WI38 (cell line): ENCODE measurements at regions not wholly inside any gene's neighbourhood (a gene's known extent, or its start where the extent isn't known, plus 50 kb on each side); places are given as distances from the start of the nearest gene placed in this dataset.

Experiments used
- H3K4me3 ChIP-seq: 2 replicates; pipeline ENCODE4 v1.5.1; 2011; ENCODE audit warnings: low read depth, mild to moderate bottlenecking, control low read depth, low read length
- CTCF ChIP-seq: IDR thresholded peaks from 2 replicates; pipeline ENCODE4 v1.5.1; 2012; ENCODE audit warnings: low read depth, mild to moderate bottlenecking, control low read depth, low read length

DNA sequence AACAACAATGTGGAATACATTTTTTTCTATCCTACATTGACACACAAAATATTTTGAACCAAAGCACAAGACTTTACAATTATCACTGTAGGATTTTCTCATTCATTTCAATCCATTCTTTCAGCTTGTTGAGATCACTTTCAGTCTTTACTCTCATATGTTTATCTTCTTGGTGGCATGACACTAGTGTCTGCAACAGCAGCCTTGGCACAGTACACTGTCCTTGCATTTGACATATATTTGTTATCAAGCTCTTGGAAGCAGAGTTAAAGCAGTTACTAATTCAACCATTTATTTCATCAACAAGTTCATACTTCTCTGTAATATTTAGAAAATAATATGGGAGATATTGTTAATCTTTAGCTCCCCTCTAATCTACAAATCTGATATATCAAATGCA, 922.4 kb upstream of the ADGRL2 start:
- H3K4me3 ChIP-seq = no peak overlapping the region
- TF ChIP-seq CTCF = no peak

DNA sequence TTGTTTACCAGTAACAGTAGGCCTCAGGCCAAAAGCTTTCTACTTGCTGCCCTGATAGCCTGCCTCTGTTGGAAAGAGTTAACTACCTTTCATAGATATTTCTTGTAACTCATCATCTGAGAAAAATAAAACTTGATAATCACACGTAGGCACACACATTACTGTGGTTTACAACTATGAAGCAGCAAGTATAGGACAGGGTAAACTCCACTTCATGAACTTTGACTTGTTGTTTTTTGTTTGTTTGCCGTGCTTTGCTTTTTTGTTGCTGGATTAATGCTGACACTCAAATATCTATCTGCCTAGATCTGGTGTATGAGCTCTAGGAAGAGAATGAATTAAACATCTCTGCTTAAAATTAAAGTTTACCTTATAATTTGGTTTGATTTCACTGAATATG, 924.7 kb upstream of the ADGRL2 start:
- H3K4me3 ChIP-seq = no peak overlapping the region
- TF ChIP-seq CTCF = no peak

DNA sequence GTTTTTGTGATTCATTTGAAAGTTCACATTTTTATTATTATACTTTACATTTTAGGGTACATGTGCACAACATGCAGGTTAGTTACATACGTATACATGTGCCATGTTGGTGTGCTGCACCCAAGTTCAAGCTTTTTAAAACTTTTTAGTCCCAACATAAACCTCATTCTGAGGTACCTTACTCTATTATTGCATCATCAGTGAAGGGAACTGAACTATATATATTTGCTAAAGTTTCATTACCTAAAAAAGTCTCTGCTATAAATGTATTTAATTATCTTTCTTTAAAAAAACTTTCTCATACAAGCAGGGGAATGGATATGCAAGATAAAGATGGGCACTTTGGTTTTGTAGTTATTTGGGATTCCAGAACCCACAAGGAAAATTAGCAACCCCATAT, 931.4 kb upstream of the ADGRL2 start:
- no peak for TF ChIP-seq CTCF
- H3K4me3 ChIP-seq = no peak overlapping the region

GRCh38 chr1:80847904-80848303, 952.8 kb upstream of the ADGRL2 start:
- H3K4me3 ChIP-seq = no peak overlapping the region
- TF ChIP-seq CTCF = no peak

GRCh38 chr1:80846966-80847365, 953.8 kb upstream of the ADGRL2 start:
- no peak overlapping the region for H3K4me3 ChIP-seq
- no peak for TF ChIP-seq CTCF

DNA sequence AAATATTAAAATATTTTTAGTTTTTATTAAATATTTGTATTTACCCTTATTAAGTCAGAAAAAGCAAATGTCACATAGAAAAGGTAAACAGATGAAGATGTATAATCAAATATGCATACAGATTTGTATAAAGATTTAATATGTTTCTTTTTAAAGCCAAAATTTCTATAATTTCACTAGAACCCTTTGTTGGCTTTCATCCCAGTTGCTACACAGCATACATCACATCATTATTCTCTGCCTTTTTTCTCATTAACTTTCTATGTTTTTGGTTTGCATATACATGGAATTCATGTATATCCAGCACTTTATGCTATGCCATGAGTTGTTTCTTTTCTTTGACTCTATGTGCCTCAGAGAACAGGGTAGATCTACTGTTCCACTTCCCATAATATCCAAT, 957.9 kb upstream of the ADGRL2 start:
- TF ChIP-seq CTCF = no peak
- no peak overlapping the region for H3K4me3 ChIP-seq

- no peak for TF ChIP-seq CTCF
- H3K4me3 ChIP-seq = no peak overlapping the region
These were observed 959.5 kb upstream of the ADGRL2 start for GRCh38 chr1:80841261-80841660.

GRCh38 chr1:80837066-80837465, 963.7 kb upstream of the ADGRL2 start:
- TF ChIP-seq CTCF = no peak
- no peak overlapping the region for H3K4me3 ChIP-seq
